ENCODE measurements at regions not wholly inside any gene's neighbourhood (a gene's known extent, or its start where the extent isn't known, plus 50 kb on each side); places are given as distances from the start of the nearest gene placed in this dataset.
"Not testable (repeated sequence)": the region's sequence is repeated elsewhere in the genome, so short reads cannot be mapped to it uniquely, and the experiment has no call there.

DNA sequence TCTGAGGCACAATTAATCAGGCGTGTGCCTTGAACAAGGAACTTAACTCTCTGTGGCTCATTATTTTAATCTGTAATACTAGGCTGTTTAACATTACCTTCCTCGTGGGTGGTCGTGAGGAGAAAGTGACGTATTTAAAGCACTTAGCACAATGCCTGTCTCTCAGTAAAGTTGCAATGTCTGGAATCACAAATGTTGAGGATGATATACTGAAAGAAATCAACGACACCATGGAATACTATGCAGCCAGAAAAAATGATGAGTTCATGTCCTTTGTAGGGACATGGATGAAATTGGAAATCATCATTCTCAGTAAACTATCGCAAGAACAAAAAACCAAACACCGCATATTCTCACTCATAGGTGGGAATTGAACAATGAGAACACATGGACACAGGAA, 1320.0 kb upstream of the TMEM132C start:
- DNase-seq (ENCODE audit: low read depth, low spot score); FAIRE-seq; H3K27me3 ChIP-seq (replicated peaks in 1 of 2; ENCODE audit: control insufficient read depth in 2 of 2, insufficient read depth in 2 of 2, low read length in 1 of 2); H2AFZ ChIP-seq (ENCODE audit: control insufficient read depth, low read depth, low read length); intact Hi-C loops (cut with micrococcal nuclease; ENCODE audit: unreplicated experiment); ATAC-seq; H3K4me2 ChIP-seq (ENCODE audit: control insufficient read depth, insufficient read depth); H4K20me1 ChIP-seq (ENCODE audit: control insufficient read depth, insufficient read depth); RAD21 ChIA-PET (ENCODE audit: unreplicated experiment); in situ Hi-C loops (cut with MboI); H3K79me2 ChIP-seq (ENCODE audit: control insufficient read depth, insufficient read depth, low read length); H3K36me3 ChIP-seq (ENCODE audit: control insufficient read depth in 2 of 2, insufficient read depth in 2 of 2, low read length in 1 of 2); H3K27ac ChIP-seq (ENCODE audit: control insufficient read depth, insufficient read depth); BruUV-seq (replicated peaks); SMC1A ChIA-PET (ENCODE audit: uncharacterized antibody, unreplicated experiment); POLR2A ChIA-PET; H3K9me3 ChIP-seq (replicated peaks; ENCODE audit: control insufficient read depth, insufficient read depth, low read length); H3K9ac ChIP-seq (ENCODE audit: control insufficient read depth, insufficient read depth, low read length); H3K4me1 ChIP-seq (ENCODE audit: control insufficient read depth, insufficient read depth, low read length); CTCF ChIA-PET; H3K4me3 ChIP-seq: not testable (repeated sequence)
- WGBS (ENCODE audit: insufficient coverage, insufficient replicate concordance, low lambda C conversion rate, missing lambda C conversion rate): 49% methylated on average over 6 of the region's 7 CpGs

DNA sequence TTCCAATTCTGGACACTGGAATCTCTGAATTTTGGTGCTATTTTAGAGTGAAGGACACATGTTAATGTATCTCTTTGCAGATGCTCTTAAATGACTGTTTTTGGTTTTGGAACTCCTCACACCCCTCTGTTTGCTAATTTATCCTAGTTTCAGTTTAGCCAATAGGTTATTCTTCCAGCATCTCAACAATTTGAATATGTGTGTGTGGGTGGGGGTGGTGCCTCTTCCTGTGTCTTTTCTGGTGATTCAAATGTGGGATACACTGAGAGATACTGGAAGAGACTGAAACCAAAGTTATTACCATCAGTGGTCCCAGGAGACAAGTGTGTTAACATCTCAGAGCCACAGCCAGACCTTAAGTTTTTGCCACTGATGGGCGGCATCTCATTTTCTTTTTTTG, 1317.4 kb upstream of the TMEM132C start:
- FAIRE-seq: no peak
- Histone ChIP-seq H4K20me1 (ENCODE audit: control insufficient read depth, insufficient read depth) (no peaks in the 10 kb centered on the region), H3K9me3 (replicated peaks; ENCODE audit: control insufficient read depth, insufficient read depth, low read length) (no peaks in the 10 kb centered on the region; the same call in 2 of the 3 replicates), H3K36me3 (ENCODE audit: control insufficient read depth in 2 of 2, insufficient read depth in 2 of 2, low read length in 1 of 2) (no peaks in the 10 kb centered on the region), H3K4me3 (no peak overlapping the region), H3K79me2 (ENCODE audit: control insufficient read depth, insufficient read depth, low read length) (no peaks in the 10 kb centered on the region), H3K27ac (ENCODE audit: control insufficient read depth, insufficient read depth) (no peak overlapping the region), H3K9ac (ENCODE audit: control insufficient read depth, insufficient read depth, low read length) (no peak overlapping the region), H3K4me2 (ENCODE audit: control insufficient read depth, insufficient read depth) (no peak overlapping the region), H2AFZ (ENCODE audit: control insufficient read depth, low read depth, low read length) (no peak overlapping the region), H3K4me1 (ENCODE audit: control insufficient read depth, insufficient read depth, low read length) (no peaks in the 10 kb centered on the region), H3K27me3 (replicated peaks in 1 of 2; ENCODE audit: control insufficient read depth in 2 of 2, insufficient read depth in 2 of 2, low read length in 1 of 2) (no peaks in the 10 kb centered on the region)
- in situ Hi-C loops (cut with MboI): no loop called here
- DNase-seq (ENCODE audit: low read depth, low spot score): peak; percentile 8
- intact Hi-C loops (cut with micrococcal nuclease; ENCODE audit: unreplicated experiment): no loop called here
- no peak; the same call in 2 of the 3 replicates for ATAC-seq
- no TSS peak for BruUV-seq (replicated peaks)
- ChIA-PET RAD21 (ENCODE audit: unreplicated experiment) (interaction anchor here (0.6 kb wide), 1 partner anchor 189 kb away, joined by 3 read pairs; no protein-coding TSS in a partner anchor), POLR2A (no interaction called here), SMC1A (ENCODE audit: uncharacterized antibody, unreplicated experiment) (interaction anchor here (1.0 to 1.3 kb wide), 2 partner anchors 24 to 25 kb away, joined by 3 read pairs; no protein-coding TSS in a partner anchor), CTCF (no interaction called here)
- WGBS (ENCODE audit: insufficient coverage, insufficient replicate concordance, low lambda C conversion rate, missing lambda C conversion rate): 38% methylated on average over 1 of the region's 1 CpG
- no peak for TF ChIP-seq NFIC (IDR thresholded peaks at IDR 0.05; ENCODE audit: low read depth, low read length)
- TF ChIP-seq TCF3 (IDR thresholded peaks at IDR 0.05; ENCODE audit: borderline replicate concordance, insufficient read depth, low read depth, low read length): no peak
- TF ChIP-seq, protein P1, sequence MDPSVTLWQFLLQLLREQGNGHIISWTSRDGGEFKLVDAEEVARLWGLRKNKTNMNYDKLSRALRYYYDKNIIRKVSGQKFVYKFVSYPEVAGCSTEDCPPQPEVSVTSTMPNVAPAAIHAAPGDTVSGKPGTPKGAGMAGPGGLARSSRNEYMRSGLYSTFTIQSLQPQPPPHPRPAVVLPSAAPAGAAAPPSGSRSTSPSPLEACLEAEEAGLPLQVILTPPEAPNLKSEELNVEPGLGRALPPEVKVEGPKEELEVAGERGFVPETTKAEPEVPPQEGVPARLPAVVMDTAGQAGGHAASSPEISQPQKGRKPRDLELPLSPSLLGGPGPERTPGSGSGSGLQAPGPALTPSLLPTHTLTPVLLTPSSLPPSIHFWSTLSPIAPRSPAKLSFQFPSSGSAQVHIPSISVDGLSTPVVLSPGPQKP (IDR thresholded peaks at IDR 0.05; ENCODE audit: low read depth, low read length): no peak
- TF ChIP-seq, protein P2, sequence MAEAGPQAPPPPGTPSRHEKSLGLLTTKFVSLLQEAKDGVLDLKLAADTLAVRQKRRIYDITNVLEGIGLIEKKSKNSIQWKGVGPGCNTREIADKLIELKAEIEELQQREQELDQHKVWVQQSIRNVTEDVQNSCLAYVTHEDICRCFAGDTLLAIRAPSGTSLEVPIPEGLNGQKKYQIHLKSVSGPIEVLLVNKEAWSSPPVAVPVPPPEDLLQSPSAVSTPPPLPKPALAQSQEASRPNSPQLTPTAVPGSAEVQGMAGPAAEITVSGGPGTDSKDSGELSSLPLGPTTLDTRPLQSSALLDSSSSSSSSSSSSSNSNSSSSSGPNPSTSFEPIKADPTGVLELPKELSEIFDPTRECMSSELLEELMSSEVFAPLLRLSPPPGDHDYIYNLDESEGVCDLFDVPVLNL (IDR thresholded peaks at IDR 0.05; ENCODE audit: low read depth, low read length): no peak
- TF ChIP-seq STAT3 (IDR thresholded peaks at IDR 0.05; ENCODE audit: low read depth, low read length): no peak
- TF ChIP-seq MXI1 (IDR thresholded peaks at IDR 0.05; ENCODE audit: low read depth, low read length): no peak
- TF ChIP-seq, protein P3, sequence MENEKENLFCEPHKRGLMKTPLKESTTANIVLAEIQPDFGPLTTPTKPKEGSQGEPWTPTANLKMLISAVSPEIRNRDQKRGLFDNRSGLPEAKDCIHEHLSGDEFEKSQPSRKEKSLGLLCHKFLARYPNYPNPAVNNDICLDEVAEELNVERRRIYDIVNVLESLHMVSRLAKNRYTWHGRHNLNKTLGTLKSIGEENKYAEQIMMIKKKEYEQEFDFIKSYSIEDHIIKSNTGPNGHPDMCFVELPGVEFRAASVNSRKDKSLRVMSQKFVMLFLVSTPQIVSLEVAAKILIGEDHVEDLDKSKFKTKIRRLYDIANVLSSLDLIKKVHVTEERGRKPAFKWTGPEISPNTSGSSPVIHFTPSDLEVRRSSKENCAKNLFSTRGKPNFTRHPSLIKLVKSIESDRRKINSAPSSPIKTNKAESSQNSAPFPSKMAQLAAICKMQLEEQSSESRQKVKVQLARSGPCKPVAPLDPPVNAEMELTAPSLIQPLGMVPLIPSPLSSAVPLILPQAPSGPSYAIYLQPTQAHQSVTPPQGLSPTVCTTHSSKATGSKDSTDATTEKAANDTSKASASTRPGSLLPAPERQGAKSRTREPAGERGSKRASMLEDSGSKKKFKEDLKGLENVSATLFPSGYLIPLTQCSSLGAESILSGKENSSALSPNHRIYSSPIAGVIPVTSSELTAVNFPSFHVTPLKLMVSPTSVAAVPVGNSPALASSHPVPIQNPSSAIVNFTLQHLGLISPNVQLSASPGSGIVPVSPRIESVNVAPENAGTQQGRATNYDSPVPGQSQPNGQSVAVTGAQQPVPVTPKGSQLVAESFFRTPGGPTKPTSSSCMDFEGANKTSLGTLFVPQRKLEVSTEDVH (IDR thresholded peaks at IDR 0.05; ENCODE audit: low read depth, partially characterized antibody): no peak
- no peak for TF ChIP-seq ZNF384 (IDR thresholded peaks at IDR 0.05; ENCODE audit: borderline replicate concordance, low read depth, low read length)
- TF ChIP-seq SP1 (IDR thresholded peaks at IDR 0.05; ENCODE audit: low read depth, low read length): no peak
- TF ChIP-seq, protein P4, sequence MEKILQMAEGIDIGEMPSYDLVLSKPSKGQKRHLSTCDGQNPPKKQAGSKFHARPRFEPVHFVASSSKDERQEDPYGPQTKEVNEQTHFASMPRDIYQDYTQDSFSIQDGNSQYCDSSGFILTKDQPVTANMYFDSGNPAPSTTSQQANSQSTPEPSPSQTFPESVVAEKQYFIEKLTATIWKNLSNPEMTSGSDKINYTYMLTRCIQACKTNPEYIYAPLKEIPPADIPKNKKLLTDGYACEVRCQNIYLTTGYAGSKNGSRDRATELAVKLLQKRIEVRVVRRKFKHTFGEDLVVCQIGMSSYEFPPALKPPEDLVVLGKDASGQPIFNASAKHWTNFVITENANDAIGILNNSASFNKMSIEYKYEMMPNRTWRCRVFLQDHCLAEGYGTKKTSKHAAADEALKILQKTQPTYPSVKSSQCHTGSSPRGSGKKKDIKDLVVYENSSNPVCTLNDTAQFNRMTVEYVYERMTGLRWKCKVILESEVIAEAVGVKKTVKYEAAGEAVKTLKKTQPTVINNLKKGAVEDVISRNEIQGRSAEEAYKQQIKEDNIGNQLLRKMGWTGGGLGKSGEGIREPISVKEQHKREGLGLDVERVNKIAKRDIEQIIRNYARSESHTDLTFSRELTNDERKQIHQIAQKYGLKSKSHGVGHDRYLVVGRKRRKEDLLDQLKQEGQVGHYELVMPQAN (conservative IDR thresholded peaks at IDR 0.05): no peak
- TF ChIP-seq LARP7 (IDR thresholded peaks at IDR 0.05): no peak
